B cell (primary cell): ENCODE measurements at regions not wholly inside any gene's neighbourhood (a gene's known extent, or its start where the extent isn't known, plus 50 kb on each side); places are given as distances from the start of the nearest gene placed in this dataset.

Source experiments
- ATAC-seq: fragments of 200-7000 bp; cut with Tn5 transposase; one replicate; pipeline ENCODE4 v1.10.0; 2021; ENCODE audit warnings: low read depth, mild to moderate bottlenecking, moderate number of reproducible peaks, moderate library complexity
- CTCF ChIA-PET: fragments of 350-600 bp; sonication (Branson Sonifier 250); formaldehyde crosslinking; loops from one replicate; lab custom pipeline; 2021; ENCODE audit warnings: antibody characterized with exemption, inconsistent platforms; lab: Charles Lee
- POLR2A ChIA-PET: fragments of 350-600 bp; sonication (Branson Sonifier 250); formaldehyde crosslinking; loops from one replicate; lab custom pipeline; 2021; ENCODE audit warnings: antibody characterized with exemption; lab: Charles Lee
- DNase-seq: peaks from one replicate; pipeline ENCODE4 v3.0.0; 2013
- H2AFZ ChIP-seq: 2 replicates; pipeline ENCODE4 v1.6.1; 2012; ENCODE audit warnings: mild to moderate bottlenecking, low read depth, low read length; ENCODE audit not compliant: insufficient read depth, poor library complexity, severe bottlenecking
- H3K27ac ChIP-seq, 2 donors: 1 replicate in 1 of 2; 2 replicates in 1 of 2; pipeline ENCODE4 v1.5.1; 2012 to 2013; ENCODE audit warnings: low read length in 2 of 2, mild to moderate bottlenecking in 2 of 2, moderate library complexity in 1 of 2
- H3K27me3 ChIP-seq, 4 experiments: fragments of 200-600 bp in 1 of 4; sonication (generic) in 1 of 4; replicated peaks in 1 of 4; 1 replicate in 2 of 4; 2 replicates in 2 of 4; pipeline versions ENCODE4 v1.6.1 to v1.7.0; 2013 to 2016; ENCODE audit warnings: low read length in 3 of 4, mild to moderate bottlenecking in 2 of 4, mixed read lengths in 1 of 4, moderate library complexity in 1 of 4; ENCODE audit not compliant: insufficient read depth in 4 of 4, control insufficient read depth in 3 of 4; ENCODE audit errors: control extremely low read depth in 1 of 4
- H3K36me3 ChIP-seq, 2 experiments: replicated peaks in 1 of 2; 1 replicate in 1 of 2; 2 replicates in 1 of 2; pipeline versions ENCODE4 v1.6.1 to v1.7.1; 2013; ENCODE audit warnings: low read length in 1 of 2; ENCODE audit not compliant: insufficient read depth in 2 of 2, control insufficient read depth in 1 of 2; ENCODE audit errors: control extremely low read depth in 1 of 2, extremely low read depth in 1 of 2
- H3K4me1 ChIP-seq, 2 donors: fragments of 200-600 bp in 1 of 2; sonication (generic) in 1 of 2; 1 replicate in 1 of 2; 2 replicates in 1 of 2; pipeline versions ENCODE4 v1.5.1 to v1.6.1; 2013 to 2017; ENCODE audit warnings: low read length in 2 of 2; ENCODE audit not compliant: control insufficient read depth in 2 of 2, insufficient read depth in 2 of 2
- H3K4me2 ChIP-seq: replicated peaks from 2 replicates; pipeline ENCODE3; 2012; ENCODE audit warnings: mild to moderate bottlenecking, low read depth, low read length; ENCODE audit not compliant: poor library complexity, severe bottlenecking
- H3K4me3 ChIP-seq, 5 experiments: fragments of 200-600 bp in 1 of 5; sonication (generic) in 1 of 5; 1 replicate in 3 of 5; 2 replicates in 2 of 5; pipeline versions ENCODE4 v1.5.1 to v1.7.0; 2011 to 2016; ENCODE audit warnings: low read length in 4 of 5, mild to moderate bottlenecking in 4 of 5, low read depth in 2 of 5, control low read depth in 1 of 5, moderate library complexity in 1 of 5; ENCODE audit not compliant: insufficient read depth in 1 of 5; ENCODE audit errors: control extremely low read depth in 1 of 5, extremely low read depth in 1 of 5
- H3K79me2 ChIP-seq: fragments of 200-600 bp; sonication (generic); one replicate; pipeline ENCODE4 v1.6.0; 2016; ENCODE audit warnings: low read length; ENCODE audit not compliant: control insufficient read depth, insufficient read depth
- H3K9ac ChIP-seq: fragments of 200-600 bp; sonication (generic); 2 replicates; pipeline ENCODE4 v1.6.1; 2017; ENCODE audit warnings: mild to moderate bottlenecking, low read length, moderate library complexity
- H3K9me3 ChIP-seq, 3 donors: one replicate each; pipeline versions ENCODE4 v1.6.1 to v1.7.1; 2013; ENCODE audit warnings: low read length in 2 of 3; ENCODE audit not compliant: control insufficient read depth in 2 of 3, insufficient read depth in 1 of 3; ENCODE audit errors: control extremely low read depth in 1 of 3
- H4K20me1 ChIP-seq: 2 replicates; pipeline ENCODE4 v1.6.0; 2012; ENCODE audit warnings: mild to moderate bottlenecking, low read length; ENCODE audit not compliant: insufficient read depth, control insufficient read depth, poor library complexity, severe bottlenecking
- H3K27ac Mint-ChIP-seq: one replicate; pipeline ENCODE4 v1.8.0; 2021; ENCODE audit warnings: mixed read lengths
- H3K27me3 Mint-ChIP-seq: one replicate; pipeline ENCODE4 v1.8.0; 2021; ENCODE audit warnings: mixed read lengths
- H3K4me1 Mint-ChIP-seq: one replicate; pipeline ENCODE4 v1.8.0; 2021; ENCODE audit warnings: mixed read lengths
- H3K4me3 Mint-ChIP-seq: one replicate; pipeline ENCODE4 v1.8.0; 2021; ENCODE audit warnings: mixed read lengths
- H3K9me3 Mint-ChIP-seq: one replicate; pipeline ENCODE4 v1.8.0; 2022; ENCODE audit warnings: mixed read lengths; ENCODE audit not compliant: insufficient read depth
- EZH2 ChIP-seq: IDR thresholded peaks from 2 replicates; pipeline ENCODE4 v1.6.1; 2012; ENCODE audit warnings: borderline replicate concordance, low read depth, mild to moderate bottlenecking, moderate library complexity, low read length; ENCODE audit not compliant: insufficient read depth, poor library complexity, severe bottlenecking
- WGBS: methylation state at CpG from one replicate; pipeline ENCODE4 v1.1.5; 2013; ENCODE audit warnings: missing lambda C conversion rate; ENCODE audit not compliant: insufficient coverage; 5-methylcytosine and 5-hydroxymethylcytosine counted together
- intact Hi-C: fragments of 100-400 bp; cut with micrococcal nuclease; formaldehyde crosslinking; loops from one replicate; pipeline ENCODE4 v1.10.0; 2022
- TF ChIP-seq, protein P1 (sequence below): fragments of 200-600 bp; IDR thresholded peaks from one replicate; pipeline ENCODE4 v1.8.0; 2022; ENCODE audit warnings: antibody characterized with exemption, mild to moderate bottlenecking

DNA sequence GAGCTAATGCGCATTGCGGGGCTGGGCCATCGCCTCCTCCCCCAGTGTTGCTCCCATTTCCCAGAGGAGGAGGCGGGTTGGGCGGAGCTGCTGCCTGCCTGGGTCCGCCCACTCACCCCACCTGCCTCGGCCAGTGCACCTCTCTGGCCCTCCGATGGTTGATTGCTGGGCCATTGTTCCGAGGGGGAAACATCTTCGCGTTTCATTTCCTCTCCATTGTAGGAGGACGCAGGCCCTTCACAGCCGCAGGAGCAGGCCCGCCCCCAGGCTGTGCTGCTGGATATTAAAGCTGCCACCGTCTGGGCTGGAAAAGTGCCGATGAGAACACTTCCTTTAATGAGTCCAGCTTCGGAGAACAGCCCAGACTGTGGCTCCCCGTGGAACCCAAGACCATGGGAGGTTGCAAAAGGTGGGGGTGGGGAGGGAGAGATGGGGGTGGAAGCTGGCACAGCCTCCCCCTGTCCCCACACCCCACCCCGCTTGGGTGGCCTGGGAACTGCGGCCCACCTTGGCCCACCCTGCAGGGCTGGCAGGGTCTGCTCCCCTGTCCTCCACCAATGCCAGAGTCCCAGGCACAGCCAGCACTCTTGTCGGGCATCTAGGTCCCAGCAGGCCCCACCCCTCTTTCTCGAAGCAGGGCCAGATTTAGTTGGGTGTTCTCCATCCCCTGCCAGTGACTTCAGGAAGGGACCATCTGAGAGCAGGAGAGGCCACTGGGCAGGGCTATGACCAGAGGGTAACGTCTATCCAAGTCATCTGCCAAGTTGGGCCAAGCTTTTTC lies 96.6 kb downstream of the ADRA2C start:
- Histone ChIP-seq H3K9ac (no peak overlapping the region), H2AFZ (no peak overlapping the region), H3K27ac (no peak overlapping the region), H3K4me2 (no peak overlapping the region), H3K36me3 (no peaks in the 10 kb centered on the region), H3K9me3 (peaks cover 0 to 5% (median 0%) of the 10 kb centered on the region in 3 donors), H3K4me1 (no peaks in the 10 kb centered on the region), H3K4me3 (no peak overlapping the region), H3K27me3 (peaks cover 0 to 16% (median 0%) of the 10 kb centered on the region in 4 experiments), H4K20me1 (no peaks in the 10 kb centered on the region), H3K79me2 (no peaks in the 10 kb centered on the region)
- no peak for ATAC-seq
- Mint-ChIP-seq H3K9me3 (no peaks in the 10 kb centered on the region), H3K27me3 (peaks cover 10% of the 10 kb centered on the region), H3K4me1 (no peaks in the 10 kb centered on the region), H3K27ac (no peak overlapping the region), H3K4me3 (no peak overlapping the region)
- 17% methylated on average over 20 of the region's 23 CpGs for WGBS
- DNase-seq = no peak
- intact Hi-C loops = no loop called here
- POLR2A ChIA-PET = no interaction called here
- CTCF ChIA-PET = no interaction called here
- TF ChIP-seq EZH2 = no peak
- TF ChIP-seq, protein P1, sequence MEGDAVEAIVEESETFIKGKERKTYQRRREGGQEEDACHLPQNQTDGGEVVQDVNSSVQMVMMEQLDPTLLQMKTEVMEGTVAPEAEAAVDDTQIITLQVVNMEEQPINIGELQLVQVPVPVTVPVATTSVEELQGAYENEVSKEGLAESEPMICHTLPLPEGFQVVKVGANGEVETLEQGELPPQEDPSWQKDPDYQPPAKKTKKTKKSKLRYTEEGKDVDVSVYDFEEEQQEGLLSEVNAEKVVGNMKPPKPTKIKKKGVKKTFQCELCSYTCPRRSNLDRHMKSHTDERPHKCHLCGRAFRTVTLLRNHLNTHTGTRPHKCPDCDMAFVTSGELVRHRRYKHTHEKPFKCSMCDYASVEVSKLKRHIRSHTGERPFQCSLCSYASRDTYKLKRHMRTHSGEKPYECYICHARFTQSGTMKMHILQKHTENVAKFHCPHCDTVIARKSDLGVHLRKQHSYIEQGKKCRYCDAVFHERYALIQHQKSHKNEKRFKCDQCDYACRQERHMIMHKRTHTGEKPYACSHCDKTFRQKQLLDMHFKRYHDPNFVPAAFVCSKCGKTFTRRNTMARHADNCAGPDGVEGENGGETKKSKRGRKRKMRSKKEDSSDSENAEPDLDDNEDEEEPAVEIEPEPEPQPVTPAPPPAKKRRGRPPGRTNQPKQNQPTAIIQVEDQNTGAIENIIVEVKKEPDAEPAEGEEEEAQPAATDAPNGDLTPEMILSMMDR = no peak
